ENCODE measurements at regions not wholly inside any gene's neighbourhood (a gene's known extent, or its start where the extent isn't known, plus 50 kb on each side); places are given as distances from the start of the nearest gene placed in this dataset.

DNA sequence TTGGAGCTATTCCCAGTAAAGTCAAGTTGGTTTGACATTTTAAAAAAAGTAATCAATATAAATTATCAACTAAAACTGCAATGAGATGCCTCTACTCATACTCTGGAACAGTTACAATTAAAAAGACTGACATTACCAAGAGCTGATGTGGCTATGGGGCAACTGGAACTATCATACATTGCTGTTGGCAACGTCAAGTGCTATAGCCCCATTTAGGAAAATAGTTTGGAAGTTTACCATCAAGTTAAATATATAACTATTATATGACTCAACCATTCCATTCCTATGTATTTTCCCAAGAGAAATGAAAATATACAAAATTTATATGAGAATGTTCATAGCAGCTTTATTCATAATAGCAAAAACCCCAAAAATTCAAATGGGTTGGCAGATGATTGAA lies 111.4 kb upstream of the HDGFL1 start:
- TF ChIP-seq, protein P1, sequence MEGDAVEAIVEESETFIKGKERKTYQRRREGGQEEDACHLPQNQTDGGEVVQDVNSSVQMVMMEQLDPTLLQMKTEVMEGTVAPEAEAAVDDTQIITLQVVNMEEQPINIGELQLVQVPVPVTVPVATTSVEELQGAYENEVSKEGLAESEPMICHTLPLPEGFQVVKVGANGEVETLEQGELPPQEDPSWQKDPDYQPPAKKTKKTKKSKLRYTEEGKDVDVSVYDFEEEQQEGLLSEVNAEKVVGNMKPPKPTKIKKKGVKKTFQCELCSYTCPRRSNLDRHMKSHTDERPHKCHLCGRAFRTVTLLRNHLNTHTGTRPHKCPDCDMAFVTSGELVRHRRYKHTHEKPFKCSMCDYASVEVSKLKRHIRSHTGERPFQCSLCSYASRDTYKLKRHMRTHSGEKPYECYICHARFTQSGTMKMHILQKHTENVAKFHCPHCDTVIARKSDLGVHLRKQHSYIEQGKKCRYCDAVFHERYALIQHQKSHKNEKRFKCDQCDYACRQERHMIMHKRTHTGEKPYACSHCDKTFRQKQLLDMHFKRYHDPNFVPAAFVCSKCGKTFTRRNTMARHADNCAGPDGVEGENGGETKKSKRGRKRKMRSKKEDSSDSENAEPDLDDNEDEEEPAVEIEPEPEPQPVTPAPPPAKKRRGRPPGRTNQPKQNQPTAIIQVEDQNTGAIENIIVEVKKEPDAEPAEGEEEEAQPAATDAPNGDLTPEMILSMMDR (IDR thresholded peaks at IDR 0.05 in 2 of 3, conservative IDR thresholded peaks at IDR 0.05 in 1 of 3; ENCODE audit: borderline replicate concordance in 1 of 3, insufficient read depth in 1 of 3, low read depth in 2 of 3, low read length in 2 of 3): no peak
- no peak for TF ChIP-seq POLR2A (IDR thresholded peaks at IDR 0.05; ENCODE audit: borderline replicate concordance, extremely low read depth, insufficient read depth, insufficient read length)
- TF ChIP-seq YY1 (IDR thresholded peaks at IDR 0.05; ENCODE audit: extremely low read depth, insufficient replicate concordance, low read depth, low read length): no peak
- no peak for TF ChIP-seq ELF1 (IDR thresholded peaks at IDR 0.05; ENCODE audit: borderline replicate concordance, low read depth)
- TF ChIP-seq, protein P2, sequence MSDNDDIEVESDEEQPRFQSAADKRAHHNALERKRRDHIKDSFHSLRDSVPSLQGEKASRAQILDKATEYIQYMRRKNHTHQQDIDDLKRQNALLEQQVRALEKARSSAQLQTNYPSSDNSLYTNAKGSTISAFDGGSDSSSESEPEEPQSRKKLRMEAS (IDR thresholded peaks at IDR 0.05): no peak
- no peak for TF ChIP-seq CEBPB (IDR thresholded peaks at IDR 0.05; ENCODE audit: low read depth)
- TF ChIP-seq, protein P3, sequence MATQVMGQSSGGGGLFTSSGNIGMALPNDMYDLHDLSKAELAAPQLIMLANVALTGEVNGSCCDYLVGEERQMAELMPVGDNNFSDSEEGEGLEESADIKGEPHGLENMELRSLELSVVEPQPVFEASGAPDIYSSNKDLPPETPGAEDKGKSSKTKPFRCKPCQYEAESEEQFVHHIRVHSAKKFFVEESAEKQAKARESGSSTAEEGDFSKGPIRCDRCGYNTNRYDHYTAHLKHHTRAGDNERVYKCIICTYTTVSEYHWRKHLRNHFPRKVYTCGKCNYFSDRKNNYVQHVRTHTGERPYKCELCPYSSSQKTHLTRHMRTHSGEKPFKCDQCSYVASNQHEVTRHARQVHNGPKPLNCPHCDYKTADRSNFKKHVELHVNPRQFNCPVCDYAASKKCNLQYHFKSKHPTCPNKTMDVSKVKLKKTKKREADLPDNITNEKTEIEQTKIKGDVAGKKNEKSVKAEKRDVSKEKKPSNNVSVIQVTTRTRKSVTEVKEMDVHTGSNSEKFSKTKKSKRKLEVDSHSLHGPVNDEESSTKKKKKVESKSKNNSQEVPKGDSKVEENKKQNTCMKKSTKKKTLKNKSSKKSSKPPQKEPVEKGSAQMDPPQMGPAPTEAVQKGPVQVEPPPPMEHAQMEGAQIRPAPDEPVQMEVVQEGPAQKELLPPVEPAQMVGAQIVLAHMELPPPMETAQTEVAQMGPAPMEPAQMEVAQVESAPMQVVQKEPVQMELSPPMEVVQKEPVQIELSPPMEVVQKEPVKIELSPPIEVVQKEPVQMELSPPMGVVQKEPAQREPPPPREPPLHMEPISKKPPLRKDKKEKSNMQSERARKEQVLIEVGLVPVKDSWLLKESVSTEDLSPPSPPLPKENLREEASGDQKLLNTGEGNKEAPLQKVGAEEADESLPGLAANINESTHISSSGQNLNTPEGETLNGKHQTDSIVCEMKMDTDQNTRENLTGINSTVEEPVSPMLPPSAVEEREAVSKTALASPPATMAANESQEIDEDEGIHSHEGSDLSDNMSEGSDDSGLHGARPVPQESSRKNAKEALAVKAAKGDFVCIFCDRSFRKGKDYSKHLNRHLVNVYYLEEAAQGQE (IDR thresholded peaks at IDR 0.05; ENCODE audit: low read depth): no peak
- no peak for TF ChIP-seq SRF (IDR thresholded peaks at IDR 0.05; ENCODE audit: low read depth)
- no peak for TF ChIP-seq FOSL1 (IDR thresholded peaks at IDR 0.05; ENCODE audit: low read depth)
- TF ChIP-seq EZH2 (IDR thresholded peaks at IDR 0.05): no peak
- TF ChIP-seq POLR2AphosphoS5 (IDR thresholded peaks at IDR 0.05; ENCODE audit: low read depth, low read length): no peak
- TF ChIP-seq JUND (IDR thresholded peaks at IDR 0.05): no peak
- TF ChIP-seq SIN3A (IDR thresholded peaks at IDR 0.05; ENCODE audit: low read depth): no peak

Measured in HCT116 (cell line).